ENCODE measurements at regions not wholly inside any gene's neighbourhood (a gene's known extent, or its start where the extent isn't known, plus 50 kb on each side); places are given as distances from the start of the nearest gene placed in this dataset.

GRCh38 chr3:31312400-31312799, 220.3 kb upstream of the STT3B start:
- TF ChIP-seq MAZ (IDR thresholded peaks at IDR 0.05; ENCODE audit: borderline replicate concordance, low read depth, low read length) (no peak), POLR2A (IDR thresholded peaks at IDR 0.05; ENCODE audit: low read depth, low read length) (no peak), CTCF (conservative IDR thresholded peaks at IDR 0.05; ENCODE audit: low read depth, low read length) (no peak), CEBPB (IDR thresholded peaks at IDR 0.05; ENCODE audit: low read depth, low read length) (no peak), CHD1 (IDR thresholded peaks at IDR 0.05; ENCODE audit: low read depth, low read length) (no peak), MXI1 (IDR thresholded peaks at IDR 0.05; ENCODE audit: borderline replicate concordance, low read depth, low read length) (no peak), RAD21 (IDR thresholded peaks at IDR 0.05; ENCODE audit: low read length) (no peak), RFX5 (IDR thresholded peaks at IDR 0.05; ENCODE audit: low read depth, low read length) (no peak)

All from IMR-90 (cell line).